ENCODE measurements at regions not wholly inside any gene's neighbourhood (a gene's known extent, or its start where the extent isn't known, plus 50 kb on each side); places are given as distances from the start of the nearest gene placed in this dataset.

GRCh38 chr2:198448789-198449188 is 644.4 kb downstream of the PLCL1 start:
- no peak for TF ChIP-seq EP300 (IDR thresholded peaks at IDR 0.05)
- TF ChIP-seq CTCF (IDR thresholded peaks at IDR 0.05) = no peak
- TF ChIP-seq POLR2A (IDR thresholded peaks at IDR 0.05) = no peak
- TF ChIP-seq POLR2AphosphoS5 (IDR thresholded peaks at IDR 0.05) = no peak

Data from sigmoid colon (tissue), 4 donors.